Heart right ventricle (tissue), 16 donors: ENCODE measurements at regions not wholly inside any gene's neighbourhood (a gene's known extent, or its start where the extent isn't known, plus 50 kb on each side); places are given as distances from the start of the nearest gene placed in this dataset.
A peak's percentile ranks its signal among the peaks of the same experiment; 100 is the strongest.

Experiments used
- ATAC-seq, 8 donors: fragments of 200-7000 bp; cut with Tn5 transposase; one replicate each; pipeline ENCODE4 v1.9.1; 2020; ENCODE audit warnings: mild to moderate bottlenecking in 8 of 8, moderate library complexity in 8 of 8, moderate number of reproducible peaks in 1 of 8
- DNase-seq, 2 donors: peaks; one replicate each; pipeline ENCODE4 v3.0.0-alpha.2; 2020
- H3K27ac ChIP-seq, 10 donors: fragments of 200-600 bp; sonication (generic) in 2 of 10; one replicate each; pipeline versions ENCODE4 v1.5.0 to v1.8.0; 2020 to 2022; ENCODE audit warnings: mild to moderate bottlenecking in 3 of 10
- H3K27me3 ChIP-seq, 7 donors: fragments of 200-600 bp; one replicate each; pipeline ENCODE4 v1.8.0; 2021 to 2022; ENCODE audit warnings: mild to moderate bottlenecking in 2 of 7
- H3K36me3 ChIP-seq, 9 donors: fragments of 200-600 bp; sonication (generic) in 1 of 9; one replicate each; pipeline versions ENCODE4 v1.5.0 to v1.8.0; 2020 to 2022; ENCODE audit warnings: mild to moderate bottlenecking in 2 of 9
- H3K4me1 ChIP-seq, 9 donors: fragments of 200-600 bp; sonication (generic) in 1 of 9; one replicate each; pipeline versions ENCODE4 v1.5.0 to v1.8.0; 2020 to 2022; ENCODE audit warnings: mild to moderate bottlenecking in 4 of 9
- H3K4me3 ChIP-seq, 10 donors: fragments of 200-600 bp; sonication (generic) in 2 of 10; one replicate each; pipeline versions ENCODE4 v1.5.0 to v1.8.0; 2020 to 2022; ENCODE audit warnings: mild to moderate bottlenecking in 7 of 10, moderate library complexity in 2 of 10
- H3K9me3 ChIP-seq, 11 donors: fragments of 200-600 bp in 10 of 11; sonication (generic) in 2 of 11; one replicate each; pipeline versions ENCODE4 v1.5.0 to v1.8.0; 2013 to 2022; ENCODE audit warnings: mild to moderate bottlenecking in 2 of 11, control low read depth in 1 of 11, moderate library complexity in 1 of 11
- WGBS, 2 donors: extraction: QIAGEN DNeasy Blood & Tissue Kit; methylation state at CpG; one replicate each; pipeline ENCODE4 v1.1.7; 2013; ENCODE audit warnings: inconsistent platforms in 1 of 2; 5-methylcytosine and 5-hydroxymethylcytosine counted together
- intact Hi-C, 10 donors: fragments of 100-400 bp; cut with DNase I; formaldehyde crosslinking; loops; one replicate each; pipeline versions ENCODE4 v1.11.1 to v1.14.2; 2022
- TF ChIP-seq, protein P1 (sequence below), 9 donors: fragments of 200-600 bp; sonication (generic) in 2 of 9; IDR thresholded peaks; one replicate each; pipeline versions ENCODE4 v1.5.0 to v1.8.0; 2021 to 2022; ENCODE audit warnings: antibody characterized with exemption in 9 of 9, mild to moderate bottlenecking in 5 of 9, moderate library complexity in 1 of 9
- donor health status: Arrhythmogenic right ventricular cardiomyopathy.
- donor health status: ischemic (EF 13 %, LVEDD 7.1; RV severe dilation, severe dysfunction).
- donor health status: healthy with polysubstance abuse.
- donor health status: DM: no; HTN: yes; CAD: no.
- donor health status: DM: no; HTN: no; CAD: no.
- donor health status: ischemic (EF 25% LVEDD 6.9; RV normal size, moderate dysfunction).
- donor health status: ischemic (EF 25% LVEDD 5.7; RV mildly dilated, moderate dysfunction).
- donor health status: healthy.
- donor health status: DM: yes; HTN: yes; CAD: no.
- donor health status: Ischemic cardiomyopathy.
- donor health status: ischemic (EF 35%, LVEDD 5.7; RV mildly dilated, moderate dysfunction).
- donor health status: nonischemic (EF 11% LVEDD 7.7; RV severe dilation, severe dysfunction).
- donor health status: DM: yes; HTN: yes; CAD: no.
- donor health status: PGD.
- donor health status: ischemic (EF 29% LVEDD 5.4; RV normal size, mild dysfunction).
- donor health status: nonischemic (EF 23%, LVEDD 6.1; RV moderate dilation, normal function).

DNA sequence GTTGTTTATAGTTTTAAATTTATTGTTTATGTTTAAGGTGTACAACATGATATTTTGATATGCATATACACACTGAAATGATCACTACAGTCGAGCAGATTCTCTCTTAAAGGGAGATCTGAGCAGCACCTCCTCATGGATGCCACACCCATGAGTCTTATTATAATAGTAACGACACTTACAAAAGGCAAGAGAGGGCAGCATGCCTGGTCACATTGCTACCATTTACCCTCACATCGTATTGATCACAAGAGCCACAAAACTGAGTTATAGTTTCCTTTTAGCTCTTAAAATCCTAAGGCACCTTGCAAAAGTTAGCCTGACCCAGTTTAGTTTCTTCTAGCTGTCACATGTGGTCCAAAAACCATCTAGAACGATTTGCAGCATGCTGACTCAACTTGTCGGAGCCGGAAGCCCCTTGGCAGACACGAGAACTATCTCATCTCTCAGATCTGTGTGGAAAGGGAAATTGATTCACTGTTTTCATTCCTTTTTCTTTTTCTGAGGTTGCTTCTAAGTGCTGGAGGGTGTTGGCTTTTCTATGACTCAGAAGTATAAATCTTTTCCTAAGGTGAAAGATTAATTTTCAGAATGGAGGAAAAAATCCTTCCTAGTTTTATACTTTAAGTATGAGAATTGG is 85.3 kb downstream of the CDC42EP3 start:
- Histone ChIP-seq H3K4me1 (peaks cover 0 to 69% (median 33%) of the 10 kb centered on the region in 9 donors), H3K27me3 (no peaks in the 10 kb centered on the region), H3K9me3 (no peaks in the 10 kb centered on the region), H3K4me3 (no peak overlapping the region), H3K36me3 (no peaks in the 10 kb centered on the region), H3K27ac (peak overlapping the region in 4 of 10 donors; percentile 13 to 66 (median 27))
- TF ChIP-seq, protein P1, sequence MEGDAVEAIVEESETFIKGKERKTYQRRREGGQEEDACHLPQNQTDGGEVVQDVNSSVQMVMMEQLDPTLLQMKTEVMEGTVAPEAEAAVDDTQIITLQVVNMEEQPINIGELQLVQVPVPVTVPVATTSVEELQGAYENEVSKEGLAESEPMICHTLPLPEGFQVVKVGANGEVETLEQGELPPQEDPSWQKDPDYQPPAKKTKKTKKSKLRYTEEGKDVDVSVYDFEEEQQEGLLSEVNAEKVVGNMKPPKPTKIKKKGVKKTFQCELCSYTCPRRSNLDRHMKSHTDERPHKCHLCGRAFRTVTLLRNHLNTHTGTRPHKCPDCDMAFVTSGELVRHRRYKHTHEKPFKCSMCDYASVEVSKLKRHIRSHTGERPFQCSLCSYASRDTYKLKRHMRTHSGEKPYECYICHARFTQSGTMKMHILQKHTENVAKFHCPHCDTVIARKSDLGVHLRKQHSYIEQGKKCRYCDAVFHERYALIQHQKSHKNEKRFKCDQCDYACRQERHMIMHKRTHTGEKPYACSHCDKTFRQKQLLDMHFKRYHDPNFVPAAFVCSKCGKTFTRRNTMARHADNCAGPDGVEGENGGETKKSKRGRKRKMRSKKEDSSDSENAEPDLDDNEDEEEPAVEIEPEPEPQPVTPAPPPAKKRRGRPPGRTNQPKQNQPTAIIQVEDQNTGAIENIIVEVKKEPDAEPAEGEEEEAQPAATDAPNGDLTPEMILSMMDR (IDR thresholded peaks at IDR 0.05), result no peak
- 41 to 54% methylated on average over 7 of the region's 7 CpGs for WGBS, 2 donors
- ATAC-seq (peak in 7 of 8 donors; percentile 26 to 73 (median 60)), DNase-seq (no peak)
- intact Hi-C loops, result loop anchor here in 1 of 10 donors (5.0 kb wide), 1 partner anchor 86 kb away; the partner anchor contains the start of gene CDC42EP3

DNA sequence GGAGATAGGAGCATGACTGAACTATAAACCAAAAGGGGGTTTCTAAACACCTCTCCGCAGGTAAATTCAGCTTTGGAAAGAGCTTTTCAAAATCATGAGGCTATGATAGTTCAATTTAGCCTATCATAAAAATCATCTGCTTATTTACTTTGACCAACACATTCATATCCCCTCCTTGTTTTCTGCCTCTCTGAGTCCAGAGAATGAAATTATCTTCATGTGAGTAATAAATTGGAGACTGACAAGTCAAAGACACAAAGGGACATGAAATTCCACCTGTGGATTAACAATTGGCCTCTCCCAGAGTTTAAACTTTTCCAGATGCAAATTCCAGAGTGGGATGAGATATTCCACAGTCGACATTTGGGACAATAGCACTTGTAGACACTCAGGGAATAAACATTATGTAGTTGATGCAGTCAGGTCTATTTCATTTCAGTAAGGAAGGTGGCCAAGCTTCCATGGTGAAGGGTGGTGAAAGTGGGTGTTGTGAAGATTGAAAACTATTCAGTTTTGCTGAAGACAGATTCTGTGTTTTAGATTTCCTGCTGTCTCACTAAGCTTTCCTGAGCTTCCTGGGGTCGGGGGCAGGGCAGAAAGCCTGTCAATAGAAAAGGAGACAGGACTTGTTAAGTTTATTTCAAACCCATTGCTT is 84.7 kb downstream of the CDC42EP3 start:
- H3K36me3 ChIP-seq, result no peaks in the 10 kb centered on the region
- H3K4me1 ChIP-seq, result peaks cover 0 to 74% (median 33%) of the 10 kb centered on the region in 9 donors
- DNase-seq, result no peak
- intact Hi-C loops, result loop anchor here in 1 of 10 donors (5.0 kb wide), 1 partner anchor 86 kb away; the partner anchor contains the start of gene CDC42EP3
- no peaks in the 10 kb centered on the region for H3K27me3 ChIP-seq
- no peak overlapping the region for H3K4me3 ChIP-seq
- TF ChIP-seq, protein P1 (IDR thresholded peaks at IDR 0.05), result no peak
- H3K27ac ChIP-seq, result peak overlapping the region in 4 of 10 donors; percentile 13 to 66 (median 27)
- ATAC-seq, result no peak
- whole genome bisulfite sequencing, 2 donors, result 63 to 66% methylated on average over 3 of the region's 3 CpGs
- no peaks in the 10 kb centered on the region for H3K9me3 ChIP-seq

DNA sequence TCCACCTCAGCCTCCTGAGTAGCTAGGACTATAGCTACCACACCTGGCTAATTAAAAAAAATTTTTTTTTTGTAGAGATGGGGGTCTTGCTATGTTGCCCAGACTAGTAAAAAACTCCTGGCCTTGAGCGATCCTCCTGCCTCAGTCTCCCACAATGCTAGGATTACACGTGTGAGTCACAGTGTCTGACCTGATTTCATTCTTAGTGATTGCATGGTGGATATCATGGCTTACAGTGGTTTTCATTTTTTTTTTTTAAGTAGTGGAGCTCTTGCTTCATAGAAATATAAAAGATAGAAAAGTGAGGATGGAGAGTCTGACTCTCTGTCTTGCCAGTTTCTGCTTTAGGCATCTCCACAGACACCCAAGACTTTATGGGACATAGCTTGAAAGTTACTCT is 83.6 kb downstream of the CDC42EP3 start:
- DNase-seq (no peak), ATAC-seq (no peak)
- H3K36me3 ChIP-seq, result no peaks in the 10 kb centered on the region
- H3K9me3 ChIP-seq, result no peaks in the 10 kb centered on the region
- no peaks in the 10 kb centered on the region for H3K27me3 ChIP-seq
- H3K4me3 ChIP-seq, result no peak overlapping the region
- TF ChIP-seq, protein P1 (IDR thresholded peaks at IDR 0.05), result no peak
- H3K27ac ChIP-seq, result no peak overlapping the region
- intact Hi-C loops, result loop anchor here in 1 of 10 donors (5.0 kb wide), 1 partner anchor 84 kb away; the partner anchor contains the start of gene CDC42EP3
- H3K4me1 ChIP-seq, result peaks cover 0 to 68% (median 33%) of the 10 kb centered on the region in 9 donors
- WGBS, 2 donors, result 95 to 98% methylated on average over 2 of the region's 2 CpGs

DNA sequence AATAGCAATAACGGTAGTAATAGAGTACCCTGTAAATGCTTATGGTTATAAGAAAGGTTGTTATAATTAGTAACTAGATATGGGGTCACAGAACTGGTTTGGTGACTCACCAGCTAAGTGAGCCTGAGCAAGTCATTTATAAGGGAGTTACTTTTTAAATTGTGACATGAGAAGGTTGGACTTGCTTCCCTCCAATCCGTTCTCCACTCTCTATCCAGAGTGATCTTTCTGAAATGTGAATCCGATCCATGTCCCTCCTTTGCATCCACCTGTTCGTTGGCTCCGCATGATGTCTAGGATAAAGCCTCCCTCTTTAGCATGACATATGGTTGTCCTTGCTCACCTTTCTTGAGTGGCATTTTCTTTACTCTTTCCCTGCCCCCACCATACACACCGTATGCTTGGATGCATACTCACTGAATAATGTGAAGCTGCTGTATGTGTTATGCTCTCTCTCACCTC is 83.1 kb downstream of the CDC42EP3 start:
- ATAC-seq (peak in 3 of 8 donors; percentile 21 to 54 (median 36)), DNase-seq (no peak)
- intact Hi-C loops, result loop anchor here in 1 of 10 donors (5.0 kb wide), 1 partner anchor 84 kb away; the partner anchor contains the start of gene CDC42EP3
- no peak overlapping the region for H3K4me3 ChIP-seq
- no peak overlapping the region for H3K27ac ChIP-seq
- TF ChIP-seq, protein P1 (IDR thresholded peaks at IDR 0.05), result no peak
- peaks cover 0 to 62% (median 32%) of the 10 kb centered on the region in 9 donors for H3K4me1 ChIP-seq
- no peaks in the 10 kb centered on the region for H3K27me3 ChIP-seq
- peaks cover 0 to 3% (median 0%) of the 10 kb centered on the region in 11 donors for H3K9me3 ChIP-seq
- H3K36me3 ChIP-seq, result no peaks in the 10 kb centered on the region
- 86% methylated on average over 6 of the region's 6 CpGs for WGBS, 2 donors
